Ovary (tissue), 7 donors: ENCODE measurements at regions not wholly inside any gene's neighbourhood (a gene's known extent, or its start where the extent isn't known, plus 50 kb on each side); places are given as distances from the start of the nearest gene placed in this dataset.

Experiments
- DNase-seq, 5 donors: peaks; one replicate each; pipeline ENCODE4 v3.0.0-alpha.2; 2019 to 2020
- H3K27ac ChIP-seq, 2 donors: fragments of 200-600 bp; one replicate each; pipeline versions ENCODE4 v1.5.1 to v1.8.0; 2019 to 2022
- H3K27me3 ChIP-seq: fragments of 200-600 bp; one replicate; pipeline ENCODE4 v1.8.0; 2022
- H3K36me3 ChIP-seq: fragments of 200-600 bp; sonication (generic); one replicate; pipeline ENCODE4 v1.5.1; 2019
- H3K4me1 ChIP-seq: one replicate; pipeline ENCODE4 v1.8.1; 2013; ENCODE audit warnings: mild to moderate bottlenecking, moderate library complexity; ENCODE audit not compliant: insufficient read depth
- H3K4me3 ChIP-seq: fragments of 200-600 bp; sonication (generic); one replicate; pipeline ENCODE4 v1.5.1; 2017
- H3K9me3 ChIP-seq, 2 donors: fragments of 200-600 bp in 1 of 2; sonication (generic) in 1 of 2; one replicate each; pipeline versions ENCODE4 v1.5.1 to v1.8.1; 2013 to 2019; ENCODE audit warnings: mild to moderate bottlenecking in 1 of 2, moderate library complexity in 1 of 2
- CTCF ChIP-seq, 3 donors: fragments of 450-650 bp in 2 of 3; fragments of 200-600 bp in 1 of 3; IDR thresholded peaks; one replicate each; pipeline versions ENCODE4 v1.5.1 to v1.8.0; 2016 to 2022; ENCODE audit warnings: antibody characterized with exemption in 3 of 3, mild to moderate bottlenecking in 1 of 3
- EP300 ChIP-seq: sonication (generic); formaldehyde crosslinking; IDR thresholded peaks from one replicate; pipeline ENCODE4 v1.6.1; 2017; ENCODE audit warnings: antibody characterized with exemption
- POLR2A ChIP-seq: fragments of 450-650 bp; IDR thresholded peaks from one replicate; pipeline ENCODE4 v1.6.1; 2017; ENCODE audit warnings: antibody characterized with exemption, mild to moderate bottlenecking, moderate library complexity
- WGBS, 3 donors: extraction: QIAGEN DNeasy Blood & Tissue Kit in 1 of 3; methylation state at CpG; one replicate each; pipeline versions ENCODE4 v1.1.5 to v1.1.7; 2013 to 2017; 5-methylcytosine and 5-hydroxymethylcytosine counted together
- intact Hi-C, 4 donors: fragments of 100-400 bp; cut with DNase I; formaldehyde crosslinking; loops; one replicate each; pipeline versions ENCODE4 v1.11.0 to v1.15.1; 2022 to 2023
- donor health status: DM: no; HTN: no; CAD: no; lungs with moderate emphysema.
- donor health status: DM: no; HTN: no; CAD: no.
- donor health status: Bipolar disorder and iron deficiency.
- donor health status: DM: no; HTN: no; CAD: no.
- donor health status: DM: yes; HTN: yes; CAD: no.

- H3K27ac ChIP-seq = no peak overlapping the region
- 59 to 86% (median 86%) methylated on average over 3 of the region's 3 CpGs for WGBS, 3 donors
- H3K27me3 ChIP-seq = no peaks in the 10 kb centered on the region
- H3K4me1 ChIP-seq = peaks cover 2% of the 10 kb centered on the region
- intact Hi-C loops = no loop called here
- no peaks in the 10 kb centered on the region for H3K9me3 ChIP-seq
- H3K36me3 ChIP-seq = no peaks in the 10 kb centered on the region
- no peak for DNase-seq
- H3K4me3 ChIP-seq = no peak overlapping the region
- TF ChIP-seq POLR2A (no peak), CTCF (IDR thresholded peaks at IDR 0.05) (no peak)
These were observed 311.4 kb upstream of the RIOK2 start for GRCh38 chr5:97494465-97494864.

GRCh38 chr5:97495301-97495700 is 312.3 kb upstream of the RIOK2 start:
- no peak overlapping the region for H3K27ac ChIP-seq
- no peaks in the 10 kb centered on the region for H3K36me3 ChIP-seq
- intact Hi-C loops = no loop called here
- DNase-seq = no peak
- H3K4me3 ChIP-seq = no peak overlapping the region
- H3K4me1 ChIP-seq = peaks cover 2% of the 10 kb centered on the region
- no peaks in the 10 kb centered on the region for H3K27me3 ChIP-seq
- H3K9me3 ChIP-seq = no peaks in the 10 kb centered on the region
- no peak for TF ChIP-seq POLR2A
- no peak for TF ChIP-seq EP300
- no peak for TF ChIP-seq CTCF (IDR thresholded peaks at IDR 0.05)

- Histone ChIP-seq H3K36me3 (no peaks in the 10 kb centered on the region), H3K9me3 (no peaks in the 10 kb centered on the region), H3K4me1 (peaks cover 2% of the 10 kb centered on the region), H3K27ac (no peak overlapping the region), H3K4me3 (no peak overlapping the region), H3K27me3 (no peaks in the 10 kb centered on the region)
- DNase-seq = no peak
- intact Hi-C loops = no loop called here
- TF ChIP-seq EP300 (no peak), POLR2A (no peak), CTCF (IDR thresholded peaks at IDR 0.05) (no peak)
- WGBS, 3 donors = 15 to 34% (median 19%) methylated on average over 2 of the region's 2 CpGs
These were observed 313.0 kb upstream of the RIOK2 start for GRCh38 chr5:97496037-97496436.

- Histone ChIP-seq H3K27ac (no peak overlapping the region), H3K36me3 (no peaks in the 10 kb centered on the region), H3K9me3 (no peaks in the 10 kb centered on the region), H3K4me1 (peaks cover 3% of the 10 kb centered on the region), H3K27me3 (no peaks in the 10 kb centered on the region), H3K4me3 (no peak overlapping the region)
- WGBS, 3 donors = 46 to 60% (median 46%) methylated on average over 1 of the region's 1 CpG
- TF ChIP-seq EP300 (no peak), CTCF (IDR thresholded peaks at IDR 0.05) (no peak), POLR2A (no peak)
- no peak for DNase-seq
- intact Hi-C loops = no loop called here
These were observed 315.6 kb upstream of the RIOK2 start for GRCh38 chr5:97498657-97499056.

GRCh38 chr5:97499605-97500004 is 316.6 kb upstream of the RIOK2 start:
- WGBS, 3 donors = 37 to 44% (median 41%) methylated on average over 6 of the region's 6 CpGs
- H3K27ac ChIP-seq = no peak overlapping the region
- H3K4me3 ChIP-seq = no peak overlapping the region
- no peaks in the 10 kb centered on the region for H3K9me3 ChIP-seq
- peak in 3 of 5 donors; percentile 18 to 35 (median 20) for DNase-seq
- no peaks in the 10 kb centered on the region for H3K27me3 ChIP-seq
- H3K4me1 ChIP-seq = peaks cover 3% of the 10 kb centered on the region
- H3K36me3 ChIP-seq = no peaks in the 10 kb centered on the region
- intact Hi-C loops = no loop called here
- TF ChIP-seq CTCF (IDR thresholded peaks at IDR 0.05) (no peak), POLR2A (no peak), EP300 (no peak)
